ACC112 (cell line): ENCODE measurements at regions not wholly inside any gene's neighbourhood (a gene's known extent, or its start where the extent isn't known, plus 50 kb on each side); places are given as distances from the start of the nearest gene placed in this dataset.

Experiments used
- H2AFZ ChIP-seq: fragments of 200-600 bp; sonication (generic); one replicate; pipeline ENCODE4 v1.6.0; 2017; ENCODE audit warnings: antibody characterized with exemption, low read length; ENCODE audit not compliant: unreplicated experiment
- H3K27ac ChIP-seq: fragments of 200-600 bp; sonication (generic); 2 replicates; pipeline ENCODE4 v1.5.1; 2014; ENCODE audit warnings: low read depth, mild to moderate bottlenecking, antibody characterized with exemption, low read length, moderate library complexity
- H3K27me3 ChIP-seq: fragments of 200-600 bp; sonication (generic); 2 replicates; pipeline ENCODE4 v1.6.1; 2014; ENCODE audit warnings: mild to moderate bottlenecking, antibody characterized with exemption, low read length, moderate library complexity, mixed read lengths; ENCODE audit not compliant: insufficient read depth
- H3K36me3 ChIP-seq: fragments of 200-600 bp; sonication (generic); 2 replicates; pipeline ENCODE4 v1.6.1; 2016; ENCODE audit warnings: mild to moderate bottlenecking, antibody characterized with exemption, low read length, moderate library complexity, mixed read lengths; ENCODE audit not compliant: insufficient read depth
- H3K4me1 ChIP-seq: fragments of 200-600 bp; sonication (generic); one replicate; pipeline ENCODE4 v1.6.1; 2016; ENCODE audit warnings: low read length, mixed read lengths; ENCODE audit not compliant: insufficient read depth, unreplicated experiment, control insufficient read depth
- H3K4me3 ChIP-seq: fragments of 200-600 bp; sonication (generic); 2 replicates; pipeline ENCODE4 v1.5.1; 2014; ENCODE audit warnings: mild to moderate bottlenecking, low read depth, low read length
- H3K79me2 ChIP-seq: fragments of 200-600 bp; sonication (generic); one replicate; pipeline ENCODE4 v1.6.0; 2016; ENCODE audit warnings: low read length; ENCODE audit not compliant: control insufficient read depth, unreplicated experiment, insufficient read depth

- no peaks in the 10 kb centered on the region for H3K27me3 ChIP-seq
- no peaks in the 10 kb centered on the region for H3K79me2 ChIP-seq
- H2AFZ ChIP-seq = no peak overlapping the region
- no peak overlapping the region for H3K4me3 ChIP-seq
- no peaks in the 10 kb centered on the region for H3K4me1 ChIP-seq
- H3K36me3 ChIP-seq = no peaks in the 10 kb centered on the region
- H3K27ac ChIP-seq = no peak overlapping the region
These were observed 136.3 kb upstream of the TMEM72 start for GRCh38 chr10:44774676-44775401.

DNA sequence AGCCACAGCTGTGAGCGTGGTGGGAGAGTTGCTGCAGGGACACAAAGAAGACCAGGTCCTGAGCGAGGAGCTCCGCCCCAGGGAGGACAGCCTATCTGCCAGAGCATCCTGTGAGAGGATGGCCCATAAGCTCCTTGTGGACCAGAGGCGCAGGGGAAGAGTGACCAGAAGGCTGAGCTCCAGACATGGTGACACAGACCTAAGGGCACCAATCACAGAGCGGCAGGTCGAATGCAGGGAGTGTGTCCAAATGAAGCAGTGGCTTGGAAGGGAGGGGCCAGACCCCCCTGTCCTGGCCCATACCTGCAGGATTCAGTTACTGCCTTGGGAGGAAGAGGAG is 135.8 kb upstream of the TMEM72 start:
- Histone ChIP-seq H3K27ac (no peak overlapping the region), H2AFZ (no peak overlapping the region), H3K4me3 (no peak overlapping the region), H3K27me3 (no peaks in the 10 kb centered on the region), H3K79me2 (no peaks in the 10 kb centered on the region), H3K4me1 (no peaks in the 10 kb centered on the region), H3K36me3 (no peaks in the 10 kb centered on the region)

DNA sequence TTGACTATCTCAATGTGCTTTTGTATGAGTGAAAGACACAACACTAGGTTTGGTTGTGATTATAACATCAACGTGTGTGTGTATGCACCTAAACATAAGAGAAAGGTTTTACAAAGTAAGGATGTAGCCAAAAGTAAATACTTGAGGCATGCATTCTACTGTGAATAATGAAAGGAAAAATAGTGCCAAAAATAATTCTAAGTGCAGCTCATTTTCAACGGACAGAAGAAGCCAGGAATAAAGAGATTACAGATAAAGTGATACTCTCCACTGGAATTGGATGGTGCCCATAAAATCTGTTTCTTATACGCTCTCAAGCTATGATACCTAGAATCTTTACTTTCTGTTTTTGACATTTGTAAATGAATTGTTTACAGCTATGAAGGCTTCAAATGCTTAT is 135.0 kb upstream of the TMEM72 start:
- no peaks in the 10 kb centered on the region for H3K36me3 ChIP-seq
- H3K4me3 ChIP-seq = no peak overlapping the region
- H2AFZ ChIP-seq = no peak overlapping the region
- H3K27me3 ChIP-seq = no peaks in the 10 kb centered on the region
- H3K4me1 ChIP-seq = no peaks in the 10 kb centered on the region
- H3K27ac ChIP-seq = no peak overlapping the region
- no peaks in the 10 kb centered on the region for H3K79me2 ChIP-seq

GRCh38 chr10:44779511-44779910 is 131.6 kb upstream of the TMEM72 start:
- H3K27me3 ChIP-seq = no peaks in the 10 kb centered on the region
- no peak overlapping the region for H2AFZ ChIP-seq
- H3K4me3 ChIP-seq = no peak overlapping the region

GRCh38 chr10:44780426-44780825 is 130.7 kb upstream of the TMEM72 start:
- Histone ChIP-seq H3K79me2 (no peaks in the 10 kb centered on the region), H3K27ac (no peak overlapping the region), H3K4me3 (no peak overlapping the region), H3K36me3 (no peaks in the 10 kb centered on the region), H2AFZ (no peak overlapping the region), H3K27me3 (no peaks in the 10 kb centered on the region), H3K4me1 (no peaks in the 10 kb centered on the region)

More at GRCh38 chr10:44779511-44779910, 131.6 kb upstream of the TMEM72 start:
- H3K27ac ChIP-seq = no peak overlapping the region
- H3K4me1 ChIP-seq = no peaks in the 10 kb centered on the region
- H3K36me3 ChIP-seq = no peaks in the 10 kb centered on the region
- H3K79me2 ChIP-seq = no peaks in the 10 kb centered on the region

DNA sequence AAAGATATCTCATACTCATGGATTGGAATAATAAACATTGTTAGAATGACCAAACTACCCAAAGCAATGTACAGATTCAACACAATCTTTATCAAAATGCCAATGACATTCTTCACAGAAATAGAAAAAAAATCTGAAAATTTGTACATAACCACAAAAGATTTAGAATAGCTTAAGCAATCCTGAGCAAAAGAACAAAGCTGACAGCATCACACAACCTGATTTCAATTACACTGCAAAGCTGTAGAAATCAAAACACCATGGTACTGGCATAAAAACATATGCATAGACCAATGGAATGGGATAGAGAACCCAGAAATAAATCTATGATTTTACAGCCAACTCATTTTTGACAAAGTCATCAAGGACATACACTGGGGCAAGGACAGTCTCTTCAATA is 130.0 kb upstream of the TMEM72 start:
- Histone ChIP-seq H3K27ac (no peak overlapping the region), H3K79me2 (no peaks in the 10 kb centered on the region), H3K36me3 (no peaks in the 10 kb centered on the region), H3K4me3 (no peak overlapping the region), H3K4me1 (no peaks in the 10 kb centered on the region), H3K27me3 (no peaks in the 10 kb centered on the region), H2AFZ (no peak overlapping the region)

DNA sequence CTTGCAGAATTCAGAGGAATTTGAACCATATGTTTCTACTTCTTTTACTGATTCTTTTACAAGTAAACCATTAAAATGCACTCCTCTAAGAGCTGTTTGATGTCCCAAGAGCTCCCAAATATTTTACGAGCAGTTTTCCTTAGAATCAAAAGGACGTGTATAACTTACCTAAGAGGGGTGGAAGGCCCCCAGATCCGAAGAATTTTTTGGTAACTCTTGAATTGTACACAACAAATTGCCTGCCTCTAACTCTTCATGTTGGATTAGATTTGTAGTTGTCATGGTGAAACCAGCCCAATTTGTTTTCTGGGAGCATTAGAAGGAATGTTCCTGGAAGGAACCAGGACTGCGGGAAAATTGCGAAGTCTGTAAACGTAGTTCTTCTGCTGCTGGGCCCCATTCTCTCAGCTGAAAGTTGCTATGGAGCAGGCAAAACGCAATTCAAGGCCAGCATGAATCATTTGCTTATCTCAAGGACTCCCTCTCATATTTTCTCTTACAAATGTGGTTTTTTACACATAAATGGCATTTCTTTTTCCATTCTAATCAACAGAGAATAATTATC is 124.8 kb upstream of the TMEM72 start:
- Histone ChIP-seq H3K79me2 (no peaks in the 10 kb centered on the region), H3K27me3 (no peaks in the 10 kb centered on the region), H3K27ac (no peak overlapping the region), H3K36me3 (no peaks in the 10 kb centered on the region), H2AFZ (no peak overlapping the region), H3K4me3 (no peak overlapping the region), H3K4me1 (no peaks in the 10 kb centered on the region)

DNA sequence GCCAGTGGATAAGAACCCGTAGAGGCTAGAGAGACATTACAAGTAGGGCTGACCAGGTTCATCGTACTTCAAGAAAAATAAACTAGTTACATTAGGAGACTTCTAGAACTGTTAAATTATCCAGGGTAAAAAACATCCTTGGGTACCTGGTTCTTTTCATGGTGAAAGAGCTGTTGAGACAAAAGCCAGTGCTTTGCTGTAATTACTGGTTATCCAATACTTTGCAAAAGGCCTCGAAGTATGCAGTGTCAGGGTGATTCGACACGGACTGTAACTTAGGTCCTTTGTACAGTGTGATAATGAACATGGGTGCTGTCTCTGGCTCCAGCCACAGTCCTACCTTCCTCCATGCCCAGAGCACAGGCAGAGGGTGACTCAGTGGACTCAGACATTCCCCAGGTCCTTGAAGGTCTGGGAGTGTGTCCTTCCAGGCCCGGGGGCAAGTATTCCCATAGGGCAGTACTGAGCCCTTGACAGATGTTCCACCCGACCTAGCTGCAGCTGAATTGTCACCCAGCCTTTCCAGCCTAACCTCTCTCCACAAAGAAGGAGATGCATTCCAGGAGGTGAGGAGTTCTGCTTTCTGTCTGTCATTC is 123.6 kb upstream of the TMEM72 start:
- Histone ChIP-seq H3K27ac (no peak overlapping the region), H3K79me2 (no peaks in the 10 kb centered on the region), H3K36me3 (no peaks in the 10 kb centered on the region), H3K4me1 (no peaks in the 10 kb centered on the region), H3K4me3 (no peak overlapping the region), H2AFZ (no peak overlapping the region), H3K27me3 (no peaks in the 10 kb centered on the region)

DNA sequence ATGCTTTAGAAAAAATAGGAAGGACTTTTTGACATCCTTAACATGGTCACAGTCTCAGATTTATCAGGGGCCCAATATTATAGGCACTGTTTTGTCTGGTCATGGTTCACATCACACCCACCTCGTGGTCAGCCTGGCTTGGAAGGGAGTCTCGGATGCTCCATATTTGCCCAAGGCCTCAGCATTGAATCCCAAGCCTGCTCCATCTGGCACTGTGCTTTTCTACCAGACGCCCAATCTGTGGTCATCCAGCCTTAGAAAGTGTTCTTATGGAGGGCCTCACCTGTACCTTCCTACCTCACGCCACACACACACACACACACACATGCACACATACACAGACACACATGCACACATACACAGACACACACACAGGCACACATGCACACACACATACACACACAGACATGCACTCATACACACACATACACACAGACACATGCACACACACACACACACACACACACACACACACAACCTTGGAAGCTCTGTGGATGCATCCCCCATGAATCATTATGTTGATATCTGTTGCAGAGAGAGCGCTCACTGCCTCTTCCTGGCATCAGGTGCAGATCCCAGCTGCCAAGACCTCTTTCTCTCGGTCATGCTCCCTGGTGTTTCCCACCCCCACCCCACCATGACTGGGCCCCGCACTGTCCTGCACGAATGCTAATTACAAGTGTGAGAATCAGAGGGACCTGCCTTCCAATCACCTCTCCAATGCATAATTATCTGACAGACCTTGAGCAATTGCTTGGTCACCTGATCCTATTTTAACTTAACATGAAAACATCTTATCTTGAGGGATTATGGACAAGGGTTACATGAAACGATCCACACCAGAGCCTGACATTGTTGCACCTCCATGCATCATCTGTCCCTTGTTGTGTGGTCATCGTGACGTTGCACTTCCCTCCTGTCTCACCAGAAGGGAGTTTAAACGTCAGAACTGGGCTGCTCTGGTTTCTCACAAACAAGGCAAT is 122.7 kb upstream of the TMEM72 start:
- Histone ChIP-seq H3K4me1 (no peaks in the 10 kb centered on the region), H3K27me3 (no peaks in the 10 kb centered on the region), H3K4me3 (no peak overlapping the region), H2AFZ (no peak overlapping the region), H3K36me3 (no peaks in the 10 kb centered on the region), H3K27ac (no peak overlapping the region), H3K79me2 (no peaks in the 10 kb centered on the region)

- Histone ChIP-seq H3K27ac (no peak overlapping the region), H2AFZ (no peak overlapping the region), H3K27me3 (no peaks in the 10 kb centered on the region), H3K4me1 (no peaks in the 10 kb centered on the region), H3K4me3 (no peak overlapping the region), H3K36me3 (no peaks in the 10 kb centered on the region), H3K79me2 (no peaks in the 10 kb centered on the region)
These were observed 118.9 kb upstream of the TMEM72 start for GRCh38 chr10:44792119-44792775.
